OCI-LY3 (cell line): ENCODE measurements at regions not wholly inside any gene's neighbourhood (a gene's known extent, or its start where the extent isn't known, plus 50 kb on each side); places are given as distances from the start of the nearest gene placed in this dataset.

Experiments
- EZH2phosphoT487 ChIP-seq: fragments of 200-600 bp; shearing (Covaris generic); IDR thresholded peaks from 2 replicates; pipeline ENCODE4 v1.6.1; 2018; ENCODE audit warnings: antibody characterized with exemption, mixed run types, low read depth
- TF ChIP-seq, protein P1 (sequence below): fragments of 200-600, 300-600 bp; sonication (generic); IDR thresholded peaks from 2 replicates; pipeline ENCODE4 v1.5.1; 2014; ENCODE audit warnings: antibody characterized with exemption, low read length, low read depth

DNA sequence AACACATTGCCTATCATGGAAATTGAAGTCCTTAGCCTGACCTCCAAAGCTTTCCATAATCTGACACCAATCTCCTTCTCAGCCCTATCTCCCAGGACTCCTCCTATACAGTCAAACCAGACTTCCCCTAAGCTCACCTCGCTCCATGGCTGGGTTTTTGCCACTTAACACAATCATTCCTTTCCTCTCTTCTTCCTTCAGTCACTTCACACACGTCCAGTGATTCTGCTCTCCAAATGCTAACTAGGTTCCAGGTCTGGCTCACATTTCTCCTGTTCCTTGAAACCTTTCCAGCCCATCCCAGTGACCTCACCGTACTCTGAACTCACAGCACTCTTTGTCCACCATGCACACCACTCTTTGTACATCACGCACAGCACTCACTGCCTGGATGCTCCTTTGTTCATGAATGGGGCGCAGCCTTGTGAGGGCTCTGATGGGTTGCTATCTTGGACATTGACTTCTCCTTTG lies 98.4 kb downstream of the GLUL start:
- TF ChIP-seq, protein P1, sequence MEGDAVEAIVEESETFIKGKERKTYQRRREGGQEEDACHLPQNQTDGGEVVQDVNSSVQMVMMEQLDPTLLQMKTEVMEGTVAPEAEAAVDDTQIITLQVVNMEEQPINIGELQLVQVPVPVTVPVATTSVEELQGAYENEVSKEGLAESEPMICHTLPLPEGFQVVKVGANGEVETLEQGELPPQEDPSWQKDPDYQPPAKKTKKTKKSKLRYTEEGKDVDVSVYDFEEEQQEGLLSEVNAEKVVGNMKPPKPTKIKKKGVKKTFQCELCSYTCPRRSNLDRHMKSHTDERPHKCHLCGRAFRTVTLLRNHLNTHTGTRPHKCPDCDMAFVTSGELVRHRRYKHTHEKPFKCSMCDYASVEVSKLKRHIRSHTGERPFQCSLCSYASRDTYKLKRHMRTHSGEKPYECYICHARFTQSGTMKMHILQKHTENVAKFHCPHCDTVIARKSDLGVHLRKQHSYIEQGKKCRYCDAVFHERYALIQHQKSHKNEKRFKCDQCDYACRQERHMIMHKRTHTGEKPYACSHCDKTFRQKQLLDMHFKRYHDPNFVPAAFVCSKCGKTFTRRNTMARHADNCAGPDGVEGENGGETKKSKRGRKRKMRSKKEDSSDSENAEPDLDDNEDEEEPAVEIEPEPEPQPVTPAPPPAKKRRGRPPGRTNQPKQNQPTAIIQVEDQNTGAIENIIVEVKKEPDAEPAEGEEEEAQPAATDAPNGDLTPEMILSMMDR, result no peak
- no peak for TF ChIP-seq EZH2phosphoT487
